ENCODE measurements at regions not wholly inside any gene's neighbourhood (a gene's known extent, or its start where the extent isn't known, plus 50 kb on each side); places are given as distances from the start of the nearest gene placed in this dataset.

DNA sequence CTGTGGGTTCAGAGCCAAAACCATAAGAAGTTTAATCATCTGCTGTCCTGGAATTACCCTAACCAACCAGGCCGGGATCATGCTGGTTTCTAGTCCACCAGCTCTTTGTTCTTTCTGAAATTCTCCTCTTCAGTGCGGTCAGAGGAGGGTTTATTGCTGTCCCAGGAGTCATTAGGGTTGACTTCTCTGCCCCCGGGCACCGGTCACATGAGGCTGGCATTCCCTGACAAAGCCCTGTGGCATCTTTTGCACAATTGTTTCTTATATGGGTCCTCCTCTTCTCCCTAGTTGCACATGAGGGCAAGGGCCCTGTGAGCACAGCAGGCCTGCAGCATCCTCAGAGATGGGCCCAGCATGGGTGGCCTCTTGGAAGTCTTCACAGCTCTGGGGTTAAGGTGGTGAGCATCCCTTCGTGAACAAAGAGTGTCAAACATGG is 243.9 kb downstream of the IRF8 start:
- H3K36me3 ChIP-seq (ENCODE audit: control insufficient read depth, insufficient read depth, low read length): no peaks in the 10 kb centered on the region
- H3K9ac ChIP-seq (ENCODE audit: extremely low read depth, low read length, poor library complexity, severe bottlenecking): no peak overlapping the region
- Mint-ChIP-seq H3K36me3 (ENCODE audit: low read depth) (no peaks in the 10 kb centered on the region), H3K4me1 (peaks cover 7% of the 10 kb centered on the region), H3K27ac (no peak overlapping the region), H3K9me3 (no peaks in the 10 kb centered on the region), H3K27me3 (ENCODE audit: insufficient read depth) (peaks cover 3% of the 10 kb centered on the region), H3K4me3 (no peak overlapping the region)
- DNase-seq: no peak
- H3K4me3 ChIP-seq (ENCODE audit: low read length): no peak overlapping the region
- TF ChIP-seq, protein P1, sequence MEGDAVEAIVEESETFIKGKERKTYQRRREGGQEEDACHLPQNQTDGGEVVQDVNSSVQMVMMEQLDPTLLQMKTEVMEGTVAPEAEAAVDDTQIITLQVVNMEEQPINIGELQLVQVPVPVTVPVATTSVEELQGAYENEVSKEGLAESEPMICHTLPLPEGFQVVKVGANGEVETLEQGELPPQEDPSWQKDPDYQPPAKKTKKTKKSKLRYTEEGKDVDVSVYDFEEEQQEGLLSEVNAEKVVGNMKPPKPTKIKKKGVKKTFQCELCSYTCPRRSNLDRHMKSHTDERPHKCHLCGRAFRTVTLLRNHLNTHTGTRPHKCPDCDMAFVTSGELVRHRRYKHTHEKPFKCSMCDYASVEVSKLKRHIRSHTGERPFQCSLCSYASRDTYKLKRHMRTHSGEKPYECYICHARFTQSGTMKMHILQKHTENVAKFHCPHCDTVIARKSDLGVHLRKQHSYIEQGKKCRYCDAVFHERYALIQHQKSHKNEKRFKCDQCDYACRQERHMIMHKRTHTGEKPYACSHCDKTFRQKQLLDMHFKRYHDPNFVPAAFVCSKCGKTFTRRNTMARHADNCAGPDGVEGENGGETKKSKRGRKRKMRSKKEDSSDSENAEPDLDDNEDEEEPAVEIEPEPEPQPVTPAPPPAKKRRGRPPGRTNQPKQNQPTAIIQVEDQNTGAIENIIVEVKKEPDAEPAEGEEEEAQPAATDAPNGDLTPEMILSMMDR (conservative IDR thresholded peaks at IDR 0.05): no peak
- 85 to 89% methylated on average over 4 to 5 of the region's 5 CpGs for WGBS, 2 experiments (ENCODE audit: insufficient coverage in 1 of 2, insufficient read length in 1 of 2)
- no peak overlapping the region for H3K27ac ChIP-seq (ENCODE audit: low read depth, low read length)
- no peaks in the 10 kb centered on the region for H3K27me3 ChIP-seq (ENCODE audit: control insufficient read depth, insufficient read depth, low read length, poor library complexity, severe bottlenecking)
- H3K9me3 ChIP-seq (ENCODE audit: control insufficient read depth, low read length): no peaks in the 10 kb centered on the region
- no peaks in the 10 kb centered on the region for H3K4me1 ChIP-seq (ENCODE audit: control insufficient read depth, insufficient read depth, low read length)

DNA sequence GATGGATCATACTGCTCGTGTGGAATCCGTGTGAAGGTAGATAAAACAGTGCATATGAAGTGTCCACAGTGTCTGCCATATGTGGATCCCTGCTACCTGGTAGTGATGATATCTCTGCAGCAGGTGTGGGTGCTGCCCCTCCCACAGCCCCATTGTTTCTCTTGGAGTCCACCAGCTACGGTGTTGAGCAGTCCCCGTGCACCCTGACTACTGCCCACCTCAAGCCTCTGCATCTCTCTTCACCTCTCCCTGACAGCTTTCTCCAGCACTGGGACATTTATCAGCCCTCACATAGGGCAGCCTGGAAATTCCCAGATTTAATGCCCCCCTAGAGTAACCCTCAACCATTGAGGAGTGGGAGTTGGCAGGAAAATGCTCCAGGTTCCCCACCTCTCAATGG is 244.7 kb downstream of the IRF8 start:
- Mint-ChIP-seq H3K27me3 (ENCODE audit: insufficient read depth) (peaks cover 2% of the 10 kb centered on the region), H3K4me1 (peaks cover under 1% of the 10 kb centered on the region), H3K27ac (no peak overlapping the region), H3K36me3 (ENCODE audit: low read depth) (no peaks in the 10 kb centered on the region), H3K4me3 (no peak overlapping the region), H3K9me3 (no peaks in the 10 kb centered on the region)
- no peak for DNase-seq
- H3K9me3 ChIP-seq (ENCODE audit: control insufficient read depth, low read length): no peaks in the 10 kb centered on the region
- no peaks in the 10 kb centered on the region for H3K27me3 ChIP-seq (ENCODE audit: control insufficient read depth, insufficient read depth, low read length, poor library complexity, severe bottlenecking)
- WGBS, 2 experiments (ENCODE audit: insufficient coverage in 1 of 2, insufficient read length in 1 of 2): 90 to 94% methylated on average over 4 of the region's 4 CpGs
- no peak overlapping the region for H3K9ac ChIP-seq (ENCODE audit: extremely low read depth, low read length, poor library complexity, severe bottlenecking)
- no peaks in the 10 kb centered on the region for H3K36me3 ChIP-seq (ENCODE audit: control insufficient read depth, insufficient read depth, low read length)
- no peak overlapping the region for H3K4me3 ChIP-seq (ENCODE audit: low read length)
- TF ChIP-seq, protein P1 (conservative IDR thresholded peaks at IDR 0.05): no peak
- no peaks in the 10 kb centered on the region for H3K4me1 ChIP-seq (ENCODE audit: control insufficient read depth, insufficient read depth, low read length)
- H3K27ac ChIP-seq (ENCODE audit: low read depth, low read length): no peak overlapping the region

DNA sequence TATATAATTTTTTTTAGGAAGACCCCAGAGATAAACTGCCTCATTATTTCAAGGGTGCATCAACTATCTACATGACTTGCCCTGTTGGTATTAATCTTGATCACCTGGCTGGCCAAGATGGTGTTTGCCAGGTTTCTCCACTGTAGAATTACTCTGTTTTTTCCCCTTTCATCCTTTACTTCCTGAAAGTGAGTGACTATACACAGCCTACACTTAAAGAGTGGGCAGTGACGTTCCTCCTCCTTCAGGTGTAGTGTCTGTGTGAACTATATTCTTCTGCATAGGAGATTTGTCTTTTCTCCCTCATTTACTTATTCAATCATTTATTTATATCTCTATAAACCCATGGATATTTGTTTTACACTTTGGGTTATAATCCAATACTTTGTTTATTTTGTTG is 246.7 kb downstream of the IRF8 start:
- Mint-ChIP-seq H3K27me3 (ENCODE audit: insufficient read depth) (peaks cover 2% of the 10 kb centered on the region), H3K4me1 (no peaks in the 10 kb centered on the region), H3K4me3 (no peak overlapping the region), H3K27ac (no peak overlapping the region), H3K36me3 (ENCODE audit: low read depth) (no peaks in the 10 kb centered on the region), H3K9me3 (no peaks in the 10 kb centered on the region)
- Histone ChIP-seq H3K9me3 (ENCODE audit: control insufficient read depth, low read length) (no peaks in the 10 kb centered on the region), H3K4me1 (ENCODE audit: control insufficient read depth, insufficient read depth, low read length) (no peaks in the 10 kb centered on the region), H3K36me3 (ENCODE audit: control insufficient read depth, insufficient read depth, low read length) (no peaks in the 10 kb centered on the region), H3K4me3 (ENCODE audit: low read length) (no peak overlapping the region), H3K9ac (ENCODE audit: extremely low read depth, low read length, poor library complexity, severe bottlenecking) (no peak overlapping the region), H3K27me3 (ENCODE audit: control insufficient read depth, insufficient read depth, low read length, poor library complexity, severe bottlenecking) (no peaks in the 10 kb centered on the region), H3K27ac (ENCODE audit: low read depth, low read length) (no peak overlapping the region)
- DNase-seq: no peak
- TF ChIP-seq, protein P1 (conservative IDR thresholded peaks at IDR 0.05): no peak
- no CpG with 5 or more reads among the region's 1 CpG for WGBS, 2 experiments (ENCODE audit: insufficient coverage in 1 of 2, insufficient read length in 1 of 2)

All from endodermal cell (in vitro differentiated cells).